Psoas muscle (tissue), 7 donors: ENCODE measurements at regions not wholly inside any gene's neighbourhood (a gene's known extent, or its start where the extent isn't known, plus 50 kb on each side); places are given as distances from the start of the nearest gene placed in this dataset.

Source experiments
- ATAC-seq, 4 donors: fragments of 200-7000 bp; cut with Tn5 transposase; one replicate each; pipeline ENCODE4 v1.9.1; 2020; ENCODE audit warnings: moderate library complexity in 3 of 4, mild to moderate bottlenecking in 2 of 4
- DNase-seq, 2 donors: peaks; one replicate each; pipeline ENCODE4 v3.0.0-alpha.2; 2020
- H3K27ac ChIP-seq: fragments of 200-600 bp; one replicate; pipeline ENCODE4 v1.8.0; 2022
- H3K27me3 ChIP-seq, 3 donors: fragments of 200-600 bp in 1 of 3; one replicate each; pipeline versions ENCODE4 v1.6.1 to v1.8.0; 2013 to 2022; ENCODE audit warnings: low read length in 2 of 3, mild to moderate bottlenecking in 2 of 3, moderate library complexity in 1 of 3; ENCODE audit not compliant: insufficient read depth in 3 of 3
- H3K36me3 ChIP-seq, 2 donors: fragments of 200-600 bp in 1 of 2; one replicate each; pipeline versions ENCODE4 v1.6.1 to v1.8.0; 2013 to 2022; ENCODE audit warnings: low read depth in 1 of 2, mild to moderate bottlenecking in 1 of 2, moderate library complexity in 1 of 2; ENCODE audit not compliant: insufficient read depth in 1 of 2
- H3K4me1 ChIP-seq: fragments of 200-600 bp; one replicate; pipeline ENCODE4 v1.8.0; 2022
- H3K4me3 ChIP-seq: fragments of 200-600 bp; one replicate; pipeline ENCODE4 v1.8.0; 2022; ENCODE audit warnings: mild to moderate bottlenecking
- H3K9me3 ChIP-seq: fragments of 200-600 bp; one replicate; pipeline ENCODE4 v1.8.0; 2022
- WGBS, 3 donors: extraction: QIAGEN DNeasy Blood & Tissue Kit; methylation state at CpG; one replicate each; pipeline versions ENCODE4 v1.1.6 to v1.1.7; 2013; 5-methylcytosine and 5-hydroxymethylcytosine counted together
- intact Hi-C, 2 donors: fragments of 100-400 bp; cut with DNase I; formaldehyde crosslinking; loops; one replicate each; pipeline versions ENCODE4 v1.11.0 to v1.14.2; 2022
- TF ChIP-seq, protein P1 (sequence below): fragments of 200-600 bp; IDR thresholded peaks from one replicate; pipeline ENCODE4 v1.8.0; 2022; ENCODE audit warnings: antibody characterized with exemption
- donor health status: healthy with polysubstance abuse.
- donor health status: DM: no; HTN: no; CAD: no; lungs with moderate emphysema.
- donor health status: Bipolar disorder and iron deficiency.
- donor health status: healthy.
- donor health status: DM: yes; HTN: yes; CAD: no.
- donor health status: DM: no; HTN: no; CAD: no.
- donor health status: DM: yes; HTN: yes; CAD: no.

DNA sequence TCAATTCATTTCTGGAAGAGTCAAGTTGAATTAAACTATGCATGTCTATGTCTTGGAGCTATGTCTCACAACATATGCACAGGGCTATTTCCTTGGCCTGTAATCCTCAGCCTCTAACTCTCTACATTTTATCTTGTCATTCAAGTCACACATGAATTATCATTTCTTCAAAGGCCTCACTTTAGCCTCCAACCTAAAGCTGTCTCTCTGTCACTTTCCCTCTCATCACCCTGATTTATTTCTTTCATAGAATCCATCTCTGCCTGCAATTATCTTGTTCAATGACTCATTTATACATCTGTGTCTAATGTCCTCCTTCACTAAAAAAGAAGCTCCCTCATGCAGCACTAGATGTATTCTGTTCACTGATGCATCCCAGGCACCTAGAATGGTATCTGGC, 614.2 kb upstream of the REG3G start:
- TF ChIP-seq, protein P1, sequence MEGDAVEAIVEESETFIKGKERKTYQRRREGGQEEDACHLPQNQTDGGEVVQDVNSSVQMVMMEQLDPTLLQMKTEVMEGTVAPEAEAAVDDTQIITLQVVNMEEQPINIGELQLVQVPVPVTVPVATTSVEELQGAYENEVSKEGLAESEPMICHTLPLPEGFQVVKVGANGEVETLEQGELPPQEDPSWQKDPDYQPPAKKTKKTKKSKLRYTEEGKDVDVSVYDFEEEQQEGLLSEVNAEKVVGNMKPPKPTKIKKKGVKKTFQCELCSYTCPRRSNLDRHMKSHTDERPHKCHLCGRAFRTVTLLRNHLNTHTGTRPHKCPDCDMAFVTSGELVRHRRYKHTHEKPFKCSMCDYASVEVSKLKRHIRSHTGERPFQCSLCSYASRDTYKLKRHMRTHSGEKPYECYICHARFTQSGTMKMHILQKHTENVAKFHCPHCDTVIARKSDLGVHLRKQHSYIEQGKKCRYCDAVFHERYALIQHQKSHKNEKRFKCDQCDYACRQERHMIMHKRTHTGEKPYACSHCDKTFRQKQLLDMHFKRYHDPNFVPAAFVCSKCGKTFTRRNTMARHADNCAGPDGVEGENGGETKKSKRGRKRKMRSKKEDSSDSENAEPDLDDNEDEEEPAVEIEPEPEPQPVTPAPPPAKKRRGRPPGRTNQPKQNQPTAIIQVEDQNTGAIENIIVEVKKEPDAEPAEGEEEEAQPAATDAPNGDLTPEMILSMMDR, result no peak
- no peak for ATAC-seq
- no peaks in the 10 kb centered on the region for H3K36me3 ChIP-seq
- no peak overlapping the region for H3K27ac ChIP-seq
- no peaks in the 10 kb centered on the region for H3K4me1 ChIP-seq
- H3K4me3 ChIP-seq, result no peak overlapping the region
- intact Hi-C loops, result no loop called here
- H3K9me3 ChIP-seq, result no peaks in the 10 kb centered on the region
- H3K27me3 ChIP-seq, result no peaks in the 10 kb centered on the region
- DNase-seq, result no peak

DNA sequence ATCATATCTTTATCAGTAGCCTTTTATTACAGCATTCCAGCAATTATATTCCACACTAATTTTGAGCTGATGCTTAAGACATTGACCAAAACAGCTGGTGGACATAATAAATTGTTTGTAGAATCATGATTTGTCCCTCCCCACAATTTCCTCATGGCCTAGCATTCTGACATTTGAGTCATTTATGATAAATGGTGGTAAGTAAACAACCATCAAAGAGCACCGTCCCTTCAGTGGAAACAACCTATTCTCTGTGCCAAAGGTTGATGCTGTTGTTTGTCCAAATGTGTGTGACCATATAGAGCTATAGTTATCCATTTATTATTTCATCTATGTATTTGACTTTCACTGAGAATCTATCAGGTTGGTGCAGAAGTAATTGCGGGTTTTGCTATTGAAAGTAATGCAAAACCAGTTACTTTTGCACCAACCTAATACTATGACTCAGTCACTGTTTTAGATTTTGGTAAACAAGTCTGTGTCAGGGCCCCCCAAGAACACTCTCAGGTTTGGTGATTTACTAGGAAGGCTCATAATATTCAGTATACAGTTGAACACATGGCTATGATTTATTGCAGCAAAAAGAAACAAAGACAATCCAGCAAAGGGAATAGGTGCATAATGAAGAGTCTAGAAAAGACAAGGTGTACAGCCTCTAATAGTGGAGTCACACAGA, 608.7 kb upstream of the REG3G start:
- Histone ChIP-seq H3K4me3 (no peak overlapping the region), H3K27ac (no peak overlapping the region), H3K4me1 (no peaks in the 10 kb centered on the region), H3K9me3 (no peaks in the 10 kb centered on the region), H3K36me3 (no peaks in the 10 kb centered on the region), H3K27me3 (no peaks in the 10 kb centered on the region)
- TF ChIP-seq, protein P1, result no peak
- WGBS, 3 donors, result 56 to 66% (median 62%) methylated on average over 2 of the region's 2 CpGs
- DNase-seq (no peak), ATAC-seq (no peak)
- intact Hi-C loops, result no loop called here

DNA sequence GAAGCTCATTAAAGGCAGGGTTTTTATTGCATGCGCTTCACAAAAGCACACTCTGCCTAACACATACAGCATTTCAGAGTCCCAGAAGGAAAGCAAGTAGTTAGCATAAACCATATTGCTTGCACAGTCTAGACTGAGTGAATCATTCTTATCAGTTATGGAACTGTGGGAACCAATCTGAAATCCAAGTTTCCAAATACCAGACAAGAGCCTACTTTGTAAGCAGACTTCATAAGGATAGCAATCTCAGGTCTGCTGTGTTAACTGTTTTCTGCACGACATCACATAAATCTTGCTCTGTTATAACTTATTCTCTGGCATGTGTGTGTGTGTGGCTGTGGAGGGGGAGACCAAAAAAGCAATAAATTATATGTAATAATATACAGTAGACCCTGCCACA, 608.1 kb upstream of the REG3G start:
- ATAC-seq, result no peak
- H3K36me3 ChIP-seq, result no peaks in the 10 kb centered on the region
- H3K27ac ChIP-seq, result no peak overlapping the region
- DNase-seq, result no peak
- H3K4me1 ChIP-seq, result no peaks in the 10 kb centered on the region
- intact Hi-C loops, result no loop called here
- WGBS, 3 donors, result 33 to 46% (median 33%) methylated on average over 2 of the region's 2 CpGs
- no peaks in the 10 kb centered on the region for H3K9me3 ChIP-seq
- TF ChIP-seq, protein P1, result no peak
- H3K27me3 ChIP-seq, result no peaks in the 10 kb centered on the region
- no peak overlapping the region for H3K4me3 ChIP-seq

DNA sequence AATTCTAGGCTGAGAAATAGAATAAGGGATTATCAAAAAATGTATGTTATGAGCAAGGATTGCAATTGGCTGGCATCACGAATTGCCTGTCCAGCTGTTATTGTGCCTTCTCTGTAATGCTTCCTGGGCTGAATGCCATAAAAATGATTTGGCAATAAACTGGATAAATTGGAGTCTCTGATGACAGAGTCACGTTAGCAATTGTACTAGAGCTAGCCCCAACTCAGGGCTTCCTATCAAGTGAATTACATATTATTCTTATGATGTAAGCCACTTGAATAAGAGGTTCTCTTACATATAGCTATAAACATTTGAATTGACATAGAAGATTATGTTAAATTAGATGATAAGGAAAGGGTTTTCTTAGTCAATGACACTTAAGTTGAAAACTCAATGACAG, 607.5 kb upstream of the REG3G start:
- H3K4me3 ChIP-seq, result no peak overlapping the region
- H3K9me3 ChIP-seq, result no peaks in the 10 kb centered on the region
- WGBS, 3 donors, result 3 to 14% (median 7%) methylated on average over 2 of the region's 2 CpGs
- H3K4me1 ChIP-seq, result no peaks in the 10 kb centered on the region
- ATAC-seq, result no peak
- no peaks in the 10 kb centered on the region for H3K36me3 ChIP-seq
- TF ChIP-seq, protein P1, result no peak
- H3K27me3 ChIP-seq, result no peaks in the 10 kb centered on the region
- intact Hi-C loops, result no loop called here
- H3K27ac ChIP-seq, result no peak overlapping the region
- no peak for DNase-seq

DNA sequence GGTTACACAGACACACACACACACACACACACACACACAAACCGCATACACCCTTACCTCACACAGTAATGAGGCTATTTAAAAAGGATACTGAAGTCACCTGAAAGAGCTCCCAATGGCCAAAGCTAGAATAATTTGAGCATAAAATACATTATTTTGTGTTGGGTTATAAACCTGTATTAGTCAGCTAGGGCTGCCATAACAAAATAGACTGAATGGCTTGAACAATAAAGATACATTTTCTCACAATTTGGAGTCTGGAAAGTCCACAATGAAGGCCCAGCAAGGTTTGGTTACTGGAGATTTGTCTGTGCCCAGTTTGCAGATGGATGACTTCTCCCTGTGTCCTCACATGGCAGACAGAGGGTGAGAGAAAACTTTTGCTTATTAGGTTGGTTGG, 605.4 kb upstream of the REG3G start:
- WGBS, 3 donors, result 87 to 100% (median 89%) methylated on average over 1 of the region's 1 CpG
- Histone ChIP-seq H3K9me3 (no peaks in the 10 kb centered on the region), H3K4me1 (no peaks in the 10 kb centered on the region), H3K27ac (no peak overlapping the region), H3K27me3 (no peaks in the 10 kb centered on the region), H3K4me3 (no peak overlapping the region), H3K36me3 (no peaks in the 10 kb centered on the region)
- DNase-seq (no peak), ATAC-seq (no peak)
- intact Hi-C loops, result loop anchor here in 1 of 2 donors (10.0 kb wide), 1 partner anchor 555 kb away; no protein-coding TSS in a partner anchor
- TF ChIP-seq, protein P1, result no peak
